Mesothelial cell of epicardium (in vitro differentiated cells): ENCODE measurements at regions not wholly inside any gene's neighbourhood (a gene's known extent, or its start where the extent isn't known, plus 50 kb on each side); places are given as distances from the start of the nearest gene placed in this dataset.

Source experiments
- DNase-seq, 2 experiments: peaks; one replicate each; pipeline ENCODE4 v3.0.0; 2021; ENCODE audit warnings: low spot score in 2 of 2; ENCODE audit not compliant: unreplicated experiment in 2 of 2
- H3K27ac Mint-ChIP-seq: 2 replicates; pipeline ENCODE4 v1.8.0; 2021; ENCODE audit warnings: mixed read lengths
- H3K27me3 Mint-ChIP-seq: 2 replicates; pipeline ENCODE4 v1.8.0; 2021; ENCODE audit warnings: low read depth, mixed read lengths
- H3K36me3 Mint-ChIP-seq: 2 replicates; pipeline ENCODE4 v1.8.0; 2021; ENCODE audit warnings: mixed read lengths
- H3K4me1 Mint-ChIP-seq: 2 replicates; pipeline ENCODE4 v1.8.0; 2021; ENCODE audit warnings: mixed read lengths
- H3K4me3 Mint-ChIP-seq: 2 replicates; pipeline ENCODE4 v1.8.0; 2021; ENCODE audit warnings: mild to moderate bottlenecking, moderate library complexity, mixed read lengths
- H3K9me3 Mint-ChIP-seq: 2 replicates; pipeline ENCODE4 v1.8.0; 2021; ENCODE audit warnings: mixed read lengths
- TF ChIP-seq, protein P1 (sequence below): fragments of 200-600 bp; sonication (generic); IDR thresholded peaks from one replicate; pipeline ENCODE4 v1.5.0; 2021; ENCODE audit warnings: antibody characterized with exemption; ENCODE audit not compliant: unreplicated experiment

DNA sequence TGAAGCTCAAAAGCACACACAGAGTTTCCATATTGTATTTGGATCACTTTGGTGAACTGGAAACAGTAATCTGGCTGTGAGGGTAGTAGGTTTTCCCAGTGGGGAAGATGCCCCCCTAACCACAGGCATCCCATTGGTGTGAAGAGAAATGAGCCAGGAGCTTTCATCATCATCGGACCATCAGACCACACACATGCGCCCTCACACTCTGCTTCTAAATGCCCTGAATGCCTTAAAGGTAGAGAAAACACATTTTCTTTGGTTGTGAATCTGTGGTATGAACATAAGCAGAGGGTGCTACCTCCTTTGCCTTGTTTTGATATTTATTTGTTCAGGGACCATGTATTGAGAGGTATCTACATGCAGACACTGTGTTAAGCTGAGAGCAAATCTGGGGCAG lies 79.0 kb upstream of the DNAH14 start:
- H3K4me1 Mint-ChIP-seq, result no peaks in the 10 kb centered on the region
- no peaks in the 10 kb centered on the region for H3K36me3 Mint-ChIP-seq
- no peak overlapping the region for H3K27ac Mint-ChIP-seq
- H3K27me3 Mint-ChIP-seq, result no peaks in the 10 kb centered on the region
- H3K4me3 Mint-ChIP-seq, result no peak overlapping the region
- H3K9me3 Mint-ChIP-seq, result no peaks in the 10 kb centered on the region
- no peak for DNase-seq
- TF ChIP-seq, protein P1, sequence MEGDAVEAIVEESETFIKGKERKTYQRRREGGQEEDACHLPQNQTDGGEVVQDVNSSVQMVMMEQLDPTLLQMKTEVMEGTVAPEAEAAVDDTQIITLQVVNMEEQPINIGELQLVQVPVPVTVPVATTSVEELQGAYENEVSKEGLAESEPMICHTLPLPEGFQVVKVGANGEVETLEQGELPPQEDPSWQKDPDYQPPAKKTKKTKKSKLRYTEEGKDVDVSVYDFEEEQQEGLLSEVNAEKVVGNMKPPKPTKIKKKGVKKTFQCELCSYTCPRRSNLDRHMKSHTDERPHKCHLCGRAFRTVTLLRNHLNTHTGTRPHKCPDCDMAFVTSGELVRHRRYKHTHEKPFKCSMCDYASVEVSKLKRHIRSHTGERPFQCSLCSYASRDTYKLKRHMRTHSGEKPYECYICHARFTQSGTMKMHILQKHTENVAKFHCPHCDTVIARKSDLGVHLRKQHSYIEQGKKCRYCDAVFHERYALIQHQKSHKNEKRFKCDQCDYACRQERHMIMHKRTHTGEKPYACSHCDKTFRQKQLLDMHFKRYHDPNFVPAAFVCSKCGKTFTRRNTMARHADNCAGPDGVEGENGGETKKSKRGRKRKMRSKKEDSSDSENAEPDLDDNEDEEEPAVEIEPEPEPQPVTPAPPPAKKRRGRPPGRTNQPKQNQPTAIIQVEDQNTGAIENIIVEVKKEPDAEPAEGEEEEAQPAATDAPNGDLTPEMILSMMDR, result no peak

DNA sequence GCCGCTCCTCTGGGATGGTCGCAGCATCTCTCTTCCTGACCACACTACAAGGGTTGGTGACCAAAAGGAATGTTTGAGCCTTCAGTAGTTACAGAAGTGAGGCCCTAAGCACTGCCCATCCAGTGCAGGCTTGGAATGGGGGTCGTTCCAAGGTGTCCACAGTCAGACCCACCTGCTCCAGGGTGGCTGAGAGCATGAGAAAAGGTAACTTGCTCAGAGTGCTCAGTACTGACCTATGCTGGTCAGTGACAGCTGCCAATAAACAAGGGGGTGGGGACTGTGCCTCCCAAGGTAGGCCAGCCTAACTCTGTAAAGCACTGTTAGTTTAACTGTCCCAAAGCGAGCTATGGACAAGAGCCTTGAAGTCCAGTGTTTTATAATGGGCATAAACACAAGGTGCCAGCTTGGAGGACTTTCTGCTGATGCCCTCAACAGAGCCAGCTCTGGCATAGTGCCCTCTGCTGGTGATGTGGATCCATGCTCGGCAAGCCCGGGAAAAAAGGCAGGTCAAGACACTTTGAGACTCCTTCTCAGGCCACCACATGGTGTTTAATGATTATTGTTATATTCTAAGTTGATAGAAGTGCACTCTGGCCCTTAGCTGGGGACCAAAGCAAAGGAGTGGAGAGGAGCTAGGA lies 78.1 kb upstream of the DNAH14 start:
- Mint-ChIP-seq H3K4me3 (no peak overlapping the region), H3K9me3 (no peaks in the 10 kb centered on the region), H3K36me3 (no peaks in the 10 kb centered on the region), H3K4me1 (no peaks in the 10 kb centered on the region), H3K27me3 (no peaks in the 10 kb centered on the region), H3K27ac (no peak overlapping the region)
- peak in 1 of 2 experiments; percentile 42 for DNase-seq
- TF ChIP-seq, protein P1, result peak; percentile 59

DNA sequence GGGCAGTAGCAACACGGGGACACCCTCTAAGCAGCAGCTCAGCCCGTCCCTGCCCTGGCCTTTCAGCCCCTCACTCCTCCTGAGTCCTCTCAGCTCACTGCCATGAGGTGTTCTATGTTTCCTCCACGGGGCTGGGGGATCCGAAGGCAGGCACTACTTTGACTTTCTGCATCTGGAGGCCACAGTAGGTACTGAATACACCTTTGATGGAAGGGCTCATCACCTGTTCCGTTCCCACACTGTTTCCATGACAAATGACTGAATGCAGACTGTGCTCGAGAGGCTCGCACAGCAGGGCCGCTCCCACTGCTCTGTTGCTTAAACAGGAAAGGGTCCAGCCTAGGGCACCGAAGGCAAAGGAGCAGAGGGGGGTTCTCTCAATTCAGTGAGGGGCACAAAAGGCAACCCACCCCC lies 77.6 kb upstream of the DNAH14 start:
- no peaks in the 10 kb centered on the region for H3K4me1 Mint-ChIP-seq
- no peak overlapping the region for H3K27ac Mint-ChIP-seq
- no peaks in the 10 kb centered on the region for H3K9me3 Mint-ChIP-seq
- TF ChIP-seq, protein P1, result no peak
- H3K4me3 Mint-ChIP-seq, result no peak overlapping the region
- no peaks in the 10 kb centered on the region for H3K36me3 Mint-ChIP-seq
- H3K27me3 Mint-ChIP-seq, result no peaks in the 10 kb centered on the region
- DNase-seq, result no peak

DNA sequence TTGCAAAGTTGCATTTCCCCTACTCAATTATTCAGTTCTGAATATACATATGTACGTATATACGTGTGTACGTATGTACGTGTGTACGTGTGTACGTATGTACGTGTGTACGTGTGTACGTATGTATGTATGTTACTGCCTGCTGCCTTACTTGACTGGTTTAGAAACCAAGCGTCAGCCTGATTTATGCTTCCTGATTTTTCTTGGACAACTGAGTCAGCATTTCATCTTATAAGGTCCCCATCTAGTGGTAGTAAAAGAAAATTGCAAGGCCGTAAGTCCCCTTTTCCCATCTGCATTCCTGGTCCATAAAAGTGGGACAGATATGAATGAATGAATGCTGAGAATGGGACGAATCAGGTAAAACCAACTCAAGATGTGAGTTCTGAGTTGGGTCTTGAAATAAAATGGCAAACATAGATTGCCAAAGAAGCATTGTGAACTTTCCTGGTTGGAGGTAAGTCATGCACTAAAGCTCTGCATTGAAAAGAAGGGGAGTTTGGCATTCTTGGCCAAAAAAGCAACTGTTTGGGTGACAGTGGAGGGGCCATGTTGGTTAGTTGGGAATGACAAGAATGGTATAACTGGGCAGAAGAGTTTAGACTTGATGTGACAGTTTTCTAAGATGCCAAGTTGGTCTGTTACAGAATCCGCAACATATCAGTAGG lies 76.4 kb upstream of the DNAH14 start:
- H3K27me3 Mint-ChIP-seq, result peaks cover 1% of the 10 kb centered on the region
- H3K4me1 Mint-ChIP-seq, result no peaks in the 10 kb centered on the region
- H3K36me3 Mint-ChIP-seq, result no peaks in the 10 kb centered on the region
- no peak overlapping the region for H3K4me3 Mint-ChIP-seq
- no peak for DNase-seq
- no peaks in the 10 kb centered on the region for H3K9me3 Mint-ChIP-seq
- no peak overlapping the region for H3K27ac Mint-ChIP-seq
- TF ChIP-seq, protein P1, result peak; percentile 76

DNA sequence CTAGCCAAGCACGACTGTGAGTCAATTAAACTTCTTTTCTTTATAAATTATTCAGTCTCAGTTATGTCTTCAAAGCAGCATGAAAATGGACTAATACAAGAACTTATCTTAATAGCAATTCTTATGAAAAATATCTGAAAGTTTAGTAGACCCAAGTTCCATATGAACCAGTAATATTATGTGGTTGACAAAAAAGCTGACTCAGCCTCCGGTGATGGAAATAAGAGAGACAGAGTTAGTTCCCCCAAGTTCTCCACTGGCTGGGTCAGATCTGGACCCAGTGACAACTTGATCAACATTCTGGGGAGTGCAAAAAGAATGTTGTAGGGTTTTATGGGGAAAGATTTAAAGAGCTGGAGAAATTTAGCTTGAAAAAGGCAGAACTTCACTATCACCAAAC lies 72.5 kb upstream of the DNAH14 start:
- TF ChIP-seq, protein P1, result no peak
- Mint-ChIP-seq H3K36me3 (no peaks in the 10 kb centered on the region), H3K4me1 (peaks cover 16% of the 10 kb centered on the region), H3K27ac (no peak overlapping the region), H3K9me3 (no peaks in the 10 kb centered on the region), H3K27me3 (peaks cover 1% of the 10 kb centered on the region), H3K4me3 (no peak overlapping the region)
- DNase-seq, result no peak
